HCT116 (cell line): ENCODE measurements at regions not wholly inside any gene's neighbourhood (a gene's known extent, or its start where the extent isn't known, plus 50 kb on each side); places are given as distances from the start of the nearest gene placed in this dataset.

ENCODE experiments used
- ATAC-seq: fragments of 200-7000 bp; cut with Tn5 transposase; 2 replicates; pipeline ENCODE4 v1.9.1; 2020; ENCODE audit warnings: mild to moderate bottlenecking, moderate library complexity
- BruUV-seq: library from RNA; stranded (reverse); fragments of 400-500 nt; replicated peaks from 2 replicates; lab custom pipeline; 2021; lab: Mats Ljungman, UMichigan
- CTCF ChIA-PET: fragments of 300-600 bp; sonication (Branson Sonifier 250); formaldehyde crosslinking; loops from one replicate; lab custom pipeline; 2021; ENCODE audit warnings: antibody characterized with exemption; lab: Charles Lee
- POLR2A ChIA-PET: fragments of 300-600, 350-600 bp; sonication (Branson Sonifier 250); formaldehyde crosslinking; loops from one replicate; lab custom pipeline; 2021; ENCODE audit warnings: antibody characterized with exemption; lab: Charles Lee
- RAD21 ChIA-PET, 2 experiments: fragments of 300-600 bp; sonication (Branson Sonifier 250); formaldehyde crosslinking; loops; one replicate each; lab custom pipeline; 2023; ENCODE audit warnings: low total read pairs in 2 of 2; ENCODE audit not compliant: uncharacterized antibody in 2 of 2, unreplicated experiment in 2 of 2, low non-redundant PET in 1 of 2; lab: Charles Lee
- DNase-seq: peaks from one replicate; pipeline ENCODE4 v3.0.0-alpha.2; 2010; ENCODE audit warnings: low read depth, low spot score
- H2AFZ ChIP-seq: fragments of 200-600 bp; shearing (Covaris generic), sonication (generic); 2 replicates; pipeline ENCODE4 v1.6.1; 2017; ENCODE audit warnings: low read depth, mixed run types, mixed read lengths, antibody characterized with exemption, low read length; ENCODE audit not compliant: poor library complexity, severe bottlenecking
- H3K27ac ChIP-seq: 2 replicates; pipeline ENCODE4 v1.5.1; 2012; ENCODE audit warnings: low read depth, low read length
- H3K27me3 ChIP-seq: fragments of 200-600 bp; sonication (generic); 2 replicates; pipeline ENCODE4 v1.6.1; 2016; ENCODE audit warnings: mixed run types, low read length, mixed read lengths; ENCODE audit not compliant: insufficient read depth
- H3K36me3 ChIP-seq, 2 experiments: fragments of 200-500 bp in 1 of 2; fragments of 200-600 bp in 1 of 2; sonication (Bioruptor generic) in 1 of 2; sonication (generic) in 1 of 2; 2 replicates each; pipeline versions ENCODE4 v1.5.1 to v1.6.1; 2014 to 2016; ENCODE audit warnings: low read length in 2 of 2, inconsistent platforms in 1 of 2, mixed read lengths in 1 of 2, mixed run types in 1 of 2; ENCODE audit not compliant: insufficient read depth in 2 of 2, control insufficient read depth in 1 of 2
- H3K4me1 ChIP-seq, 2 experiments: fragments of 200-600 bp in 1 of 2; sonication (generic) in 1 of 2; 2 replicates each; pipeline versions ENCODE4 v1.5.1 to v1.6.1; 2012 to 2017; ENCODE audit warnings: low read length in 2 of 2, inconsistent platforms in 1 of 2, mild to moderate bottlenecking in 1 of 2, mixed read lengths in 1 of 2, mixed run types in 1 of 2, moderate library complexity in 1 of 2; ENCODE audit not compliant: insufficient read depth in 2 of 2, control insufficient read depth in 1 of 2
- H3K4me2 ChIP-seq: fragments of 200-600 bp; sonication (generic); 2 replicates; pipeline ENCODE4 v1.6.1; 2017; ENCODE audit warnings: mixed run types, low read length, mixed read lengths
- H3K4me3 ChIP-seq, 2 experiments: fragments of 200-600 bp in 1 of 2; sonication (generic) in 1 of 2; replicated peaks in 1 of 2; 2 replicates each; pipeline ENCODE4 v1.5.1; 2011 to 2016; ENCODE audit warnings: low read length in 2 of 2, control low read depth in 1 of 2, low read depth in 1 of 2, mild to moderate bottlenecking in 1 of 2, mixed read lengths in 1 of 2, mixed run types in 1 of 2
- H3K79me2 ChIP-seq: fragments of 200-600 bp; sonication (generic); 2 replicates; pipeline ENCODE4 v1.6.1; 2017; ENCODE audit warnings: mild to moderate bottlenecking, mixed run types, low read length, moderate library complexity, mixed read lengths; ENCODE audit not compliant: insufficient read depth
- H3K9ac ChIP-seq: fragments of 200-600 bp; sonication (generic); 2 replicates; pipeline ENCODE4 v1.6.1; 2016; ENCODE audit warnings: low read length, mixed read lengths
- H3K9me2 ChIP-seq: fragments of 200-600 bp; sonication (generic), shearing (Covaris generic); 2 replicates; pipeline ENCODE4 v1.6.1; 2017; ENCODE audit warnings: mixed run types, mild to moderate bottlenecking, moderate library complexity; ENCODE audit not compliant: insufficient read depth
- H3K9me3 ChIP-seq, 2 experiments: fragments of 200-500 bp in 1 of 2; fragments of 200-600 bp in 1 of 2; sonication (Bioruptor generic) in 1 of 2; sonication (generic) in 1 of 2; 2 replicates each; pipeline ENCODE4 v1.6.1; 2014 to 2017; ENCODE audit warnings: low read length in 2 of 2, mixed read lengths in 2 of 2, inconsistent platforms in 1 of 2, low read depth in 1 of 2, mild to moderate bottlenecking in 1 of 2, mixed run types in 1 of 2, moderate library complexity in 1 of 2; ENCODE audit not compliant: control insufficient read depth in 1 of 2, insufficient read depth in 1 of 2
- H4K20me1 ChIP-seq: fragments of 200-600 bp; sonication (generic), shearing (Covaris generic); 2 replicates; pipeline ENCODE4 v1.6.1; 2017; ENCODE audit warnings: mixed run types, mild to moderate bottlenecking, moderate library complexity; ENCODE audit not compliant: insufficient read depth
- CBX3 ChIP-seq: IDR thresholded peaks from 2 replicates; pipeline ENCODE4 v1.6.1; 2012; ENCODE audit warnings: low read depth
- ELF1 ChIP-seq: IDR thresholded peaks from 2 replicates; pipeline ENCODE4 v1.6.1; 2012; ENCODE audit warnings: low read depth, borderline replicate concordance
- EZH2 ChIP-seq: fragments of 200-600 bp; sonication (generic); IDR thresholded peaks from 2 replicates; pipeline ENCODE4 v1.6.1; 2017; ENCODE audit warnings: antibody characterized with exemption, mixed run types
- EZH2phosphoT487 ChIP-seq: fragments of 200-600 bp; IDR thresholded peaks from 2 replicates; pipeline ENCODE4 v1.6.1; 2018; ENCODE audit warnings: antibody characterized with exemption, borderline replicate concordance
- RAD21 ChIP-seq: IDR thresholded peaks from 2 replicates; pipeline ENCODE4 v1.6.1; 2012; ENCODE audit warnings: low read depth, mild to moderate bottlenecking
- SP1 ChIP-seq: IDR thresholded peaks from 2 replicates; pipeline ENCODE4 v1.6.1; 2012; ENCODE audit warnings: low read depth
- ZNF274 ChIP-seq: fragments of 200-500 bp; sonication (Bioruptor generic); IDR thresholded peaks from 2 replicates; pipeline ENCODE4 v1.6.1; 2014; ENCODE audit warnings: mild to moderate bottlenecking, low read depth, low read length, inconsistent platforms
- intact Hi-C: fragments of 100-400 bp; cut with micrococcal nuclease; formaldehyde crosslinking; loops from 2 replicates; pipeline ENCODE4 v1.10.0; 2022
- TF ChIP-seq, protein P1 (sequence below): IDR thresholded peaks from 2 replicates; pipeline ENCODE4 v1.6.1; 2011; ENCODE audit warnings: mild to moderate bottlenecking, low read length, moderate library complexity; ENCODE audit not compliant: insufficient replicate concordance; ENCODE audit errors: extremely low read depth
- TF ChIP-seq, protein P2 (sequence below): IDR thresholded peaks from 2 replicates; pipeline ENCODE4 v1.6.1; 2012
- TF ChIP-seq, protein P3 (sequence below): IDR thresholded peaks from 2 replicates; pipeline ENCODE4 v1.6.1; 2012

DNA sequence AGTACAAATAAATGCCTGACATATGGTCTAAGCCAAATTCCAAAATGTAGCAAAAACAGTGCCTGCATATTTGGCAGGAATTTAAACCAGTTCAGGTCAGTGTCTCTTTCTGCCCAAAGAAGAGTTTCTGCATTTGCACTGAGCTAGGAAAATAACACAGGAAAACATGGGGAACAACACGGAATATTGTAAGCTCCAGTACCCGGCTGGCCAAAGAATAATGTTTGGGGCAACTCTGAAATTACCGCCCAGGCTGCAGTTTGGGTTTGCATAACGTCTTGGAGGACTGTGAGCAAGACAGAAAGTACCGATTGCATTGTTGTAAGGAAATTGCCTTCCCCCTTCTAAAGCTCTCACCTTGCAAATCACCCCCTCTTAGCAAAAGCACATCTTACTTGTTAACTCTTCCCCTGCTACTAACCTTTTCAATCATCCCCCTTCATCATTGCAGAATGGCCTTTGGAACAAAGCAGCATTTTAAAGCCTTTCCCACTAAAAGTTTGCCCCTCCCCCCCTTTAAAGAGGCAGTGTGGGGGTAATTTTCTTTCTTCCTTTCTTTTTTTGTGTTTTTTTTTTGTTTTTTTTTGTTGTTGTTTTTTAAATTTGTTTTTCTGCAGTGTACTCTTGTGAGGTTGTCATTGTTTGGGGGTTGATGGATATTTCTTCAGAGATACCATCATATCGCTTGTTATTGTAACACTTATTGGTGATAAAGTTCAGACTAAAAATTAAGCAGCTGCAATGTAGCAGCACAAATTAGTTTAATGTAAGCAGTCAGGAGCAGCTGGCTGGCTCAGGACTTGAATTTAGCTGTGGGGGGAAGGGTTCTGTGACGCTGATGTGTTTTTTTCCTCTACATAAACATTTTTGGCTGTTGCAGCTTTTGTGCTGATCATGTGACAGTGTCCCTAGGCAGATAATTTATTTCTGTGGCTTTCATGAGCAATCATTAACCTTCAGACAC, 100.0 kb upstream of the CITED2 start (continued):
- TF ChIP-seq, protein P1, sequence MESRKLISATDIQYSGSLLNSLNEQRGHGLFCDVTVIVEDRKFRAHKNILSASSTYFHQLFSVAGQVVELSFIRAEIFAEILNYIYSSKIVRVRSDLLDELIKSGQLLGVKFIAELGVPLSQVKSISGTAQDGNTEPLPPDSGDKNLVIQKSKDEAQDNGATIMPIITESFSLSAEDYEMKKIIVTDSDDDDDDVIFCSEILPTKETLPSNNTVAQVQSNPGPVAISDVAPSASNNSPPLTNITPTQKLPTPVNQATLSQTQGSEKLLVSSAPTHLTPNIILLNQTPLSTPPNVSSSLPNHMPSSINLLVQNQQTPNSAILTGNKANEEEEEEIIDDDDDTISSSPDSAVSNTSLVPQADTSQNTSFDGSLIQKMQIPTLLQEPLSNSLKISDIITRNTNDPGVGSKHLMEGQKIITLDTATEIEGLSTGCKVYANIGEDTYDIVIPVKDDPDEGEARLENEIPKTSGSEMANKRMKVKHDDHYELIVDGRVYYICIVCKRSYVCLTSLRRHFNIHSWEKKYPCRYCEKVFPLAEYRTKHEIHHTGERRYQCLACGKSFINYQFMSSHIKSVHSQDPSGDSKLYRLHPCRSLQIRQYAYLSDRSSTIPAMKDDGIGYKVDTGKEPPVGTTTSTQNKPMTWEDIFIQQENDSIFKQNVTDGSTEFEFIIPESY: no peak

DNA sequence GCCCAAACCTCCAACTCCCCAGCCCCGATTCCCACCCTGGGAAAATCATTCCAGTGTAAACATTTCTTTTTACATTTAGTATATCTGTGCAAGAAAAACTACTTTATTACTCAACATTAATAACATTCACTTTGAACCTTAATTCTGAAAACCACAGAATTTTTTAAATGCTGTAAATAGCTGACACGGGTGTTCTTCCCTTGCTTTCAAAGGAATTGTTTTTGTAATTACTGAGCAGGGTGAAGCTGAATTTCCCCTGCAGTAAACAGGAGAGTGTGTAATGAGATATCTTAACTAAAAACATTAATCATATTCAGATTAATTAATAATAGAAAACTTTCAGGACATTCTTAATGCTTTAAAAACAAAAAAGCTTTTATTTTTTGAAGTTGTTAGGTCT, 99.3 kb upstream of the CITED2 start:
- no peaks in the 10 kb centered on the region for H3K9me2 ChIP-seq
- H3K4me3 ChIP-seq: no peak overlapping the region
- H4K20me1 ChIP-seq: no peaks in the 10 kb centered on the region
- intact Hi-C loops: no loop called here
- CTCF ChIA-PET: no interaction called here
- no peak overlapping the region for H3K9ac ChIP-seq
- TF ChIP-seq SP1: no peak
- no peak for TF ChIP-seq ZNF274
- TF ChIP-seq EZH2phosphoT487: no peak
- no peak for TF ChIP-seq ELF1
- TF ChIP-seq, protein P1: no peak
- TF ChIP-seq, protein P2, sequence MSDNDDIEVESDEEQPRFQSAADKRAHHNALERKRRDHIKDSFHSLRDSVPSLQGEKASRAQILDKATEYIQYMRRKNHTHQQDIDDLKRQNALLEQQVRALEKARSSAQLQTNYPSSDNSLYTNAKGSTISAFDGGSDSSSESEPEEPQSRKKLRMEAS: no peak
- TF ChIP-seq EZH2: no peak
- TF ChIP-seq, protein P3, sequence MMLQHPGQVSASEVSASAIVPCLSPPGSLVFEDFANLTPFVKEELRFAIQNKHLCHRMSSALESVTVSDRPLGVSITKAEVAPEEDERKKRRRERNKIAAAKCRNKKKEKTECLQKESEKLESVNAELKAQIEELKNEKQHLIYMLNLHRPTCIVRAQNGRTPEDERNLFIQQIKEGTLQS: no peak
- TF ChIP-seq RAD21: no peak
- TF ChIP-seq CBX3: no peak
- no TSS peak for BruUV-seq
- no peaks in the 10 kb centered on the region for H3K36me3 ChIP-seq
- H3K79me2 ChIP-seq: no peaks in the 10 kb centered on the region
- no peaks in the 10 kb centered on the region for H3K4me1 ChIP-seq
- no peak overlapping the region for H3K27ac ChIP-seq
- no peak for DNase-seq
- no peaks in the 10 kb centered on the region for H3K27me3 ChIP-seq
- no peak overlapping the region for H2AFZ ChIP-seq
- RAD21 ChIA-PET: no interaction called here
- ATAC-seq: no peak
- POLR2A ChIA-PET: no interaction called here
- no peak overlapping the region for H3K4me2 ChIP-seq
- H3K9me3 ChIP-seq: no peaks in the 10 kb centered on the region
